ENCODE measurements at regions not wholly inside any gene's neighbourhood (a gene's known extent, or its start where the extent isn't known, plus 50 kb on each side); places are given as distances from the start of the nearest gene placed in this dataset.
"Not testable (repeated sequence)": the region's sequence is repeated elsewhere in the genome, so short reads cannot be mapped to it uniquely, and the experiment has no call there.

DNA sequence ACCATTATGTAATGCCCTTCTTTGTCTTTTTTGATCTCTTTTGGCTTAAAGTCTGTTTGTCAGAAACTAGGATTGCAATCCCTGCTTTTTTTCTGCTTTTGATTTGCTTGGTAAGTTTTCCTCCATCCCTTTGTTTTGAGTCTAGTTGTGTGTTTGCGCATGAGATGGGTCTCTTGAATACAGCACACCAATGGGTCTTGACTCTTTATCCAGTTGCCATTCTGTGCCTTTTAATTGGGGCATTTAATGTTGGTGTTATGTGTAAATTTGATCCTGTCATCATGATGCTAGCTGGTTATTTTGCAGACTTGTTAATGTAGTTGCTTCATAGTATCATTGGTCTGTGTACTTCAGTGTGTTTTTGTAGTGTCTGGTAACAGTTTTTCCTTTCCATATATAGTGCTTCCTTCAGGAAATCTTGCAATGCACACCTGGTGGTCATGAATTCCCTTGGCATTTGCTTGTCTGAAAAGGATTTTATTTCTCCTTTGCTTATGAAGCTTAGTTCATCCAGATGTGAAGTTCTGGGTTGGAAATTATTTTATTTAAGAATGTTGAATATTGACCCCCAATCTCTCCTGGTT is 416.9 kb downstream of the SPRY2 start:
- H3K27ac ChIP-seq (ENCODE audit: low read depth, low read length); POLR2A ChIA-PET; H3K4me2 ChIP-seq (ENCODE audit: low read length); H3K79me2 ChIP-seq (ENCODE audit: insufficient read depth, low read length); H3K36me3 ChIP-seq (ENCODE audit: control insufficient read depth in 1 of 2, insufficient read depth in 2 of 2, low read length in 2 of 2); CTCF ChIA-PET; DNase-seq (ENCODE audit: low read depth, low spot score); H3K9ac ChIP-seq (ENCODE audit: low read length); H3K9me3 ChIP-seq (ENCODE audit: control insufficient read depth in 1 of 2, insufficient read depth in 1 of 2, low read depth in 1 of 2, low read length in 2 of 2); RAD21 ChIA-PET (ENCODE audit: low non-redundant PET in 1 of 2, low total read pairs in 2 of 2, uncharacterized antibody in 2 of 2, unreplicated experiment in 2 of 2); intact Hi-C loops (cut with micrococcal nuclease); BruUV-seq (replicated peaks); ATAC-seq; H3K9me2 ChIP-seq (ENCODE audit: insufficient read depth); H3K4me3 ChIP-seq (replicated peaks in 1 of 2; ENCODE audit: low read depth in 1 of 2, low read length in 2 of 2); H3K4me1 ChIP-seq (ENCODE audit: control insufficient read depth in 1 of 2, insufficient read depth in 2 of 2, low read length in 2 of 2); H3K27me3 ChIP-seq (ENCODE audit: insufficient read depth, low read length); H2AFZ ChIP-seq (ENCODE audit: low read depth, low read length, poor library complexity, severe bottlenecking); H4K20me1 ChIP-seq (ENCODE audit: insufficient read depth): not testable (repeated sequence)

DNA sequence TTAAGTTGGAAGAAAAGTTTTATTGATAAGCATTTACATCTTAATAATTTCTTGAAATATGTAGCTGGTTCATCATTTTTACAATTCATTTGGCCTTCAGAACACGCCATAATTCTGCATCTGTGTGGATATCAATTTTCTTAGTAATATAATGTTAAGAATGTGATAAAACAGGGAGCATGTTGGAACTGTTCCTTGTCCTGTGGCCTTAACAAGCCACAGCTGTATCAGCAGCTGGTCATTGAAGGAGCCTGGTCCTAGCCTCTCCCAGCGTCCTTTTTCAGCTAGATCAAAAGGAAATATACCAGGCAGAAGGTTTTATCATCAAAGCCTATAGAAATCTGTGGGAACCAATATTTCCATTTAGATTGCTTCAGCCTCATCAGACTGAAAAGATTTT is 421.8 kb downstream of the SPRY2 start:
- Histone ChIP-seq H3K4me1 (ENCODE audit: control insufficient read depth in 1 of 2, insufficient read depth in 2 of 2, low read length in 2 of 2) (no peaks in the 10 kb centered on the region), H3K4me3 (replicated peaks in 1 of 2; ENCODE audit: low read depth in 1 of 2, low read length in 2 of 2) (no peak overlapping the region), H4K20me1 (ENCODE audit: insufficient read depth) (no peaks in the 10 kb centered on the region), H3K36me3 (ENCODE audit: control insufficient read depth in 1 of 2, insufficient read depth in 2 of 2, low read length in 2 of 2) (no peaks in the 10 kb centered on the region), H2AFZ (ENCODE audit: low read depth, low read length, poor library complexity, severe bottlenecking) (no peak overlapping the region), H3K79me2 (ENCODE audit: insufficient read depth, low read length) (no peaks in the 10 kb centered on the region), H3K27ac (ENCODE audit: low read depth, low read length) (no peak overlapping the region), H3K9me3 (ENCODE audit: control insufficient read depth in 1 of 2, insufficient read depth in 1 of 2, low read depth in 1 of 2, low read length in 2 of 2) (no peaks in the 10 kb centered on the region), H3K4me2 (ENCODE audit: low read length) (no peak overlapping the region), H3K27me3 (ENCODE audit: insufficient read depth, low read length) (no peaks in the 10 kb centered on the region), H3K9ac (ENCODE audit: low read length) (no peak overlapping the region), H3K9me2 (ENCODE audit: insufficient read depth) (no peaks in the 10 kb centered on the region)
- BruUV-seq (replicated peaks): no TSS peak
- ChIA-PET RAD21 (ENCODE audit: low non-redundant PET in 1 of 2, low total read pairs in 2 of 2, uncharacterized antibody in 2 of 2, unreplicated experiment in 2 of 2) (no interaction called here), POLR2A (no interaction called here), CTCF (no interaction called here)
- DNase-seq (ENCODE audit: low read depth, low spot score): no peak
- no peak for ATAC-seq
- TF ChIP-seq ZNF274 (IDR thresholded peaks at IDR 0.05; ENCODE audit: low read depth, low read length) (no peak), SP1 (IDR thresholded peaks at IDR 0.05; ENCODE audit: low read depth) (no peak), POLR2AphosphoS5 (IDR thresholded peaks at IDR 0.05; ENCODE audit: low read depth, low read length) (no peak), POLR2A (IDR thresholded peaks at IDR 0.05; ENCODE audit: borderline replicate concordance, extremely low read depth, insufficient read depth, insufficient read length) (no peak), RAD21 (IDR thresholded peaks at IDR 0.05; ENCODE audit: low read depth) (no peak), CBX3 (IDR thresholded peaks at IDR 0.05; ENCODE audit: low read depth) (no peak)
- TF ChIP-seq, protein P1, sequence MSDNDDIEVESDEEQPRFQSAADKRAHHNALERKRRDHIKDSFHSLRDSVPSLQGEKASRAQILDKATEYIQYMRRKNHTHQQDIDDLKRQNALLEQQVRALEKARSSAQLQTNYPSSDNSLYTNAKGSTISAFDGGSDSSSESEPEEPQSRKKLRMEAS (IDR thresholded peaks at IDR 0.05): no peak
- intact Hi-C loops (cut with micrococcal nuclease): no loop called here
